H1 (cell line): ENCODE measurements at regions not wholly inside any gene's neighbourhood (a gene's known extent, or its start where the extent isn't known, plus 50 kb on each side); places are given as distances from the start of the nearest gene placed in this dataset.

Experiments
- CTCF ChIA-PET: fragments of 300-600 bp; sonication (Branson Sonifier 250); formaldehyde crosslinking; loops from one replicate; lab custom pipeline; 2021; ENCODE audit not compliant: partially characterized antibody; lab: Charles Lee
- POLR2A ChIA-PET: fragments of 300-600 bp; sonication (Branson Sonifier 250); formaldehyde crosslinking; loops from one replicate; lab custom pipeline; 2021; ENCODE audit warnings: inconsistent platforms; ENCODE audit not compliant: partially characterized antibody; lab: Charles Lee
- DNase-seq, 2 experiments: peaks; one replicate each; pipeline versions ENCODE4 v3.0.0 to v3.0.0-alpha.2; 2010 to 2022; ENCODE audit warnings: low spot score in 2 of 2, low read depth in 1 of 2, mixed read lengths in 1 of 2
- FAIRE-seq: peaks from 2 replicates; lab custom pipeline; 2011; peaks lifted over from hg19 to GRCh38; lab: Jason Lieb, UNC
- H2AFZ ChIP-seq: 2 replicates; pipeline ENCODE4 v1.8.1; 2012; ENCODE audit warnings: low read length, inconsistent platforms
- H2AK5ac ChIP-seq: 2 replicates; pipeline ENCODE4 v1.6.1; 2013; ENCODE audit warnings: low read depth, low read length
- H2BK120ac ChIP-seq: replicated peaks from 2 replicates; pipeline ENCODE3; 2013; ENCODE audit warnings: low read depth, low read length, inconsistent platforms
- H2BK12ac ChIP-seq: 2 replicates; pipeline ENCODE4 v1.6.1; 2013; ENCODE audit warnings: low read depth, low read length
- H2BK15ac ChIP-seq: 2 replicates; pipeline ENCODE4 v1.6.1; 2013; ENCODE audit warnings: low read length
- H2BK20ac ChIP-seq: 2 replicates; pipeline ENCODE4 v1.6.1; 2013; ENCODE audit warnings: low read length
- H2BK5ac ChIP-seq: 2 replicates; pipeline ENCODE4 v1.6.1; 2013; ENCODE audit warnings: low read depth, low read length
- H3K14ac ChIP-seq: 2 replicates; pipeline ENCODE4 v1.6.1; 2013; ENCODE audit warnings: inconsistent platforms; ENCODE audit not compliant: insufficient read length
- H3K18ac ChIP-seq: 2 replicates; pipeline ENCODE4 v1.6.1; 2013; ENCODE audit warnings: low read length; ENCODE audit errors: extremely low read depth
- H3K23ac ChIP-seq: 2 replicates; pipeline ENCODE4 v1.6.1; 2013; ENCODE audit warnings: inconsistent platforms; ENCODE audit not compliant: insufficient read length
- H3K23me2 ChIP-seq: 2 replicates; pipeline ENCODE4 v1.6.1; 2013; ENCODE audit warnings: low read depth, low read length
- H3K27ac ChIP-seq: 2 replicates; pipeline ENCODE4 v1.6.1; 2011; ENCODE audit warnings: low read depth, low read length, inconsistent platforms
- H3K27me3 ChIP-seq, 4 experiments: replicated peaks in 1 of 4; 1 replicate in 1 of 4; 2 replicates in 3 of 4; pipeline versions ENCODE4 v1.6.1 to v1.8.1; 2011 to 2013; ENCODE audit warnings: low read length in 3 of 4, mild to moderate bottlenecking in 3 of 4, inconsistent platforms in 2 of 4, mixed read lengths in 2 of 4, moderate library complexity in 1 of 4; ENCODE audit not compliant: control insufficient read depth in 3 of 4, insufficient read depth in 3 of 4; ENCODE audit errors: extremely low read depth in 1 of 4
- H3K36me3 ChIP-seq, 4 experiments: 2 replicates each; pipeline versions ENCODE4 v1.6.1 to v1.8.1; 2011 to 2013; ENCODE audit warnings: mild to moderate bottlenecking in 4 of 4, low read length in 3 of 4, moderate library complexity in 2 of 4, control low read depth in 1 of 4, inconsistent platforms in 1 of 4; ENCODE audit not compliant: insufficient read depth in 4 of 4, control insufficient read depth in 2 of 4
- H3K4ac ChIP-seq: replicated peaks from 2 replicates; pipeline ENCODE3; 2013; ENCODE audit warnings: low read length, low read depth, mixed read lengths, inconsistent platforms; ENCODE audit not compliant: insufficient read length
- H3K4me1 ChIP-seq, 4 experiments: replicated peaks in 1 of 4; 1 replicate in 1 of 4; 2 replicates in 3 of 4; pipeline versions ENCODE4 v1.6.1 to v1.8.1; 2011 to 2013; ENCODE audit warnings: low read length in 3 of 4, inconsistent platforms in 2 of 4, mixed read lengths in 1 of 4; ENCODE audit not compliant: insufficient read depth in 4 of 4, control insufficient read depth in 3 of 4
- H3K4me2 ChIP-seq, 2 experiments: 2 replicates each; pipeline versions ENCODE4 v1.6.1 to v1.8.1; 2011 to 2013; ENCODE audit warnings: low read depth in 2 of 2, low read length in 2 of 2, control low read depth in 1 of 2, inconsistent platforms in 1 of 2, mild to moderate bottlenecking in 1 of 2; ENCODE audit not compliant: insufficient read depth in 1 of 2
- H3K4me3 ChIP-seq, 4 experiments: fragments of 200-600, 300-600 bp in 1 of 4; sonication (generic), shearing (Covaris generic), sonication (Bioruptor Twin) in 1 of 4; 2 replicates each; pipeline versions ENCODE4 v1.5.1 to v1.8.1; 2011 to 2016; ENCODE audit warnings: low read length in 4 of 4, low read depth in 3 of 4, control low read depth in 2 of 4, inconsistent platforms in 2 of 4, mild to moderate bottlenecking in 2 of 4, mixed read lengths in 1 of 4, moderate library complexity in 1 of 4; ENCODE audit not compliant: insufficient read depth in 2 of 4; ENCODE audit errors: extremely low read depth in 1 of 4
- H3K56ac ChIP-seq: replicated peaks from 2 replicates; pipeline ENCODE3; 2013; ENCODE audit warnings: low read depth, mild to moderate bottlenecking, mixed read lengths, low read length, inconsistent platforms; ENCODE audit not compliant: insufficient read length
- H3K79me1 ChIP-seq: 2 replicates; pipeline ENCODE4 v1.6.1; 2013; ENCODE audit warnings: low read depth, low read length, control low read depth
- H3K79me2 ChIP-seq, 2 experiments: 2 replicates each; pipeline versions ENCODE4 v1.6.1 to v1.8.1; 2012 to 2013; ENCODE audit warnings: low read length in 2 of 2, mild to moderate bottlenecking in 2 of 2, inconsistent platforms in 1 of 2; ENCODE audit not compliant: insufficient read depth in 2 of 2, control insufficient read depth in 1 of 2
- H3K9ac ChIP-seq, 4 experiments: replicated peaks in 1 of 4; 1 replicate in 1 of 4; 2 replicates in 3 of 4; pipeline versions ENCODE4 v1.6.1 to v1.8.1; 2011 to 2013; ENCODE audit warnings: low read depth in 3 of 4, low read length in 3 of 4, control low read depth in 2 of 4, mild to moderate bottlenecking in 2 of 4, moderate library complexity in 2 of 4, inconsistent platforms in 1 of 4; ENCODE audit errors: extremely low read depth in 1 of 4
- H3K9me3 ChIP-seq, 2 experiments: 2 replicates each; pipeline versions ENCODE4 v1.6.1 to v1.8.1; 2012 to 2013; ENCODE audit warnings: mild to moderate bottlenecking in 2 of 2, moderate library complexity in 2 of 2, control low read depth in 1 of 2, inconsistent platforms in 1 of 2, low read depth in 1 of 2, low read length in 1 of 2, mixed read lengths in 1 of 2; ENCODE audit not compliant: insufficient read depth in 2 of 2
- H4K20me1 ChIP-seq, 2 experiments: replicated peaks in 1 of 2; 2 replicates each; pipeline versions ENCODE3 to v1.8.1; 2011 to 2013; ENCODE audit warnings: inconsistent platforms in 2 of 2, low read length in 2 of 2, mild to moderate bottlenecking in 1 of 2; ENCODE audit not compliant: insufficient read depth in 2 of 2, control insufficient read depth in 1 of 2
- H4K5ac ChIP-seq: 2 replicates; pipeline ENCODE4 v1.6.1; 2013; ENCODE audit warnings: low read length, low read depth, mixed read lengths, inconsistent platforms; ENCODE audit not compliant: insufficient read length
- H4K8ac ChIP-seq: 2 replicates; pipeline ENCODE4 v1.8.0; 2013; ENCODE audit warnings: mild to moderate bottlenecking, moderate library complexity, low read length, inconsistent platforms; ENCODE audit not compliant: insufficient read depth; ENCODE audit errors: extremely low read depth
- H4K91ac ChIP-seq: replicated peaks from 2 replicates; pipeline ENCODE3; 2013; ENCODE audit warnings: low read length, mixed read lengths, inconsistent platforms; ENCODE audit not compliant: insufficient read length
- CTBP2 ChIP-seq: IDR thresholded peaks from 2 replicates; pipeline ENCODE4 v1.7.0; 2011; ENCODE audit warnings: borderline replicate concordance, mild to moderate bottlenecking, moderate library complexity, mixed read lengths, low read length; ENCODE audit not compliant: insufficient read depth, insufficient read length
- EZH2 ChIP-seq: fragments of 200-600 bp; sonication (generic); IDR thresholded peaks from 2 replicates; pipeline ENCODE4 v1.7.1; 2012; ENCODE audit warnings: low read depth, mild to moderate bottlenecking, moderate library complexity, low read length, inconsistent platforms; ENCODE audit not compliant: severe bottlenecking
- FOSL1 ChIP-seq: IDR thresholded peaks from 2 replicates; pipeline ENCODE4 v1.6.1; 2011; ENCODE audit warnings: mild to moderate bottlenecking, low read depth, low read length, moderate library complexity; ENCODE audit not compliant: insufficient read depth
- JUND ChIP-seq: IDR thresholded peaks from 2 replicates; pipeline ENCODE4 v1.6.1; 2011; ENCODE audit warnings: mild to moderate bottlenecking, improper control_type of control experiment, low read length
- KDM1A ChIP-seq: fragments of 200-600, 300-600 bp; sonication (generic); IDR thresholded peaks from 2 replicates; pipeline ENCODE4 v1.7.1; 2016; ENCODE audit warnings: mild to moderate bottlenecking, low read length, borderline replicate concordance
- POLR2A ChIP-seq, 2 experiments: IDR thresholded peaks; 1 replicate in 1 of 2; 2 replicates in 1 of 2; pipeline ENCODE4 v1.6.1; 2011; ENCODE audit warnings: low read depth in 2 of 2, low read length in 2 of 2, mild to moderate bottlenecking in 2 of 2; ENCODE audit errors: control extremely low read depth in 1 of 2
- RFX5 ChIP-seq: IDR thresholded peaks from 2 replicates; pipeline ENCODE4 v1.6.1; 2011; ENCODE audit warnings: low read depth, low read length, improper control_type of control experiment, borderline replicate concordance
- SAP30 ChIP-seq: fragments of 300-600 bp; sonication (generic); IDR thresholded peaks from 2 replicates; pipeline ENCODE4 v1.7.1; 2012; ENCODE audit warnings: low read length, moderate library complexity, mild to moderate bottlenecking, inconsistent platforms; ENCODE audit not compliant: insufficient read depth, insufficient replicate concordance
- SP4 ChIP-seq: IDR thresholded peaks from 2 replicates; pipeline ENCODE4 v1.6.1; 2012; ENCODE audit warnings: low read length, inconsistent platforms
- WGBS, 2 experiments: shearing (Covaris generic) in 1 of 2; methylation state at CpG; one replicate each; pipeline versions ENCODE4 v1.1.6 to v1.1.7; 2013 to 2015; ENCODE audit warnings: low lambda C conversion rate in 2 of 2, mixed read lengths in 2 of 2, inconsistent platforms in 1 of 2, low coverage in 1 of 2, missing lambda C conversion rate in 1 of 2; ENCODE audit not compliant: insufficient replicate concordance in 2 of 2, insufficient coverage in 1 of 2, insufficient read length in 1 of 2; ENCODE audit errors: extremely low coverage in 1 of 2, missing lambda C conversion rate in 1 of 2; 5-methylcytosine and 5-hydroxymethylcytosine counted together
- TF ChIP-seq, protein P1 (sequence below): IDR thresholded peaks from 2 replicates; pipeline ENCODE4 v1.6.1; 2011; ENCODE audit warnings: low read length, improper control_type of control experiment
- TF ChIP-seq, protein P2 (sequence below), 3 experiments: IDR thresholded peaks; 1 replicate in 2 of 3; 2 replicates in 1 of 3; pipeline versions ENCODE4 v1.5.1 to v1.6.1; 2011; ENCODE audit warnings: low read length in 3 of 3, mild to moderate bottlenecking in 3 of 3, inconsistent platforms in 2 of 3, low read depth in 1 of 3, moderate library complexity in 1 of 3; ENCODE audit not compliant: insufficient read depth in 1 of 3; ENCODE audit errors: control extremely low read depth in 1 of 3

DNA sequence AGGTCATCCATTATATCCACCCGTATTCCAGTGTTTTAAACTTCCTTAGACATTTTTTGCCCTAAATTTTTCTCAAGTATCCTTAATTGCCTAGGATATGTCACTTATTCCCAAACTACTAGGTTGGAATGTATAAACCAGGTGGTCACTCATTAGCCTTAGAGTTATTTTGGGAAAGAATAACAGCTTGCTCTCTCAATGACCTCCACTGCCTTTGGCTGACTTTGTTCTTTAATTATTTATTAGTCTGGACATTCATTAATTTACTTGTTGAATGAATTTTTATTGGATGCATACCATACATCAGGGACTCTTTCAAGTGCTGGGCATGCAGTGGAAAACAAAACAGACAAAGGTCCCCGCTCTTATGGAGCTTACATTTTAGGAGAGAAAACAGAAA is 609.3 kb upstream of the IGFBP7 start:
- no peak overlapping the region for H2BK20ac ChIP-seq
- 28% methylated on average over 2 of the region's 2 CpGs; no CpG with 5 or more reads in 1 of the 2 experiments for WGBS, 2 experiments
- no peak overlapping the region for H3K14ac ChIP-seq
- H3K56ac ChIP-seq = no peak overlapping the region
- H3K18ac ChIP-seq = no peak overlapping the region
- no peak overlapping the region for H2AFZ ChIP-seq
- no peak overlapping the region for H3K4me2 ChIP-seq
- H2BK120ac ChIP-seq = no peak overlapping the region
- no peak overlapping the region for H2BK12ac ChIP-seq
- DNase-seq (no peak), FAIRE-seq (no peak)
- H3K27ac ChIP-seq = no peak overlapping the region
- H2BK15ac ChIP-seq = no peak overlapping the region
- no peaks in the 10 kb centered on the region for H3K4me1 ChIP-seq
- no peaks in the 10 kb centered on the region for H4K20me1 ChIP-seq
- H3K36me3 ChIP-seq = no peaks in the 10 kb centered on the region
- no peak overlapping the region for H3K4me3 ChIP-seq
- H2BK5ac ChIP-seq = no peak overlapping the region
- no peaks in the 10 kb centered on the region for H3K79me1 ChIP-seq
- H3K9ac ChIP-seq = no peak overlapping the region
- no peak overlapping the region for H4K91ac ChIP-seq
- H3K4ac ChIP-seq = no peak overlapping the region
- H4K5ac ChIP-seq = no peak overlapping the region
- H4K8ac ChIP-seq = no peak overlapping the region
- ChIA-PET CTCF (no interaction called here), POLR2A (no interaction called here)
- no peak overlapping the region for H2AK5ac ChIP-seq
- H3K23me2 ChIP-seq = no peaks in the 10 kb centered on the region
- no peak overlapping the region for H3K23ac ChIP-seq
- peaks cover 0 to under 1% of the 10 kb centered on the region in 2 experiments; a peak in 2 of 4 replicates for H3K9me3 ChIP-seq
- H3K27me3 ChIP-seq = no peaks in the 10 kb centered on the region
- H3K79me2 ChIP-seq = no peaks in the 10 kb centered on the region
- TF ChIP-seq RFX5 (no peak), EZH2 (no peak), CTBP2 (no peak), SAP30 (no peak), KDM1A (no peak), JUND (no peak), SP4 (no peak), FOSL1 (no peak), POLR2A (IDR thresholded peaks at IDR 0.05; ENCODE audit: control extremely low read depth in 1 of 2, low read depth in 2 of 2, low read length in 2 of 2) (no peak)
- TF ChIP-seq, protein P1, sequence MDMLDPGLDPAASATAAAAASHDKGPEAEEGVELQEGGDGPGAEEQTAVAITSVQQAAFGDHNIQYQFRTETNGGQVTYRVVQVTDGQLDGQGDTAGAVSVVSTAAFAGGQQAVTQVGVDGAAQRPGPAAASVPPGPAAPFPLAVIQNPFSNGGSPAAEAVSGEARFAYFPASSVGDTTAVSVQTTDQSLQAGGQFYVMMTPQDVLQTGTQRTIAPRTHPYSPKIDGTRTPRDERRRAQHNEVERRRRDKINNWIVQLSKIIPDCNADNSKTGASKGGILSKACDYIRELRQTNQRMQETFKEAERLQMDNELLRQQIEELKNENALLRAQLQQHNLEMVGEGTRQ = no peak
- TF ChIP-seq, protein P2, sequence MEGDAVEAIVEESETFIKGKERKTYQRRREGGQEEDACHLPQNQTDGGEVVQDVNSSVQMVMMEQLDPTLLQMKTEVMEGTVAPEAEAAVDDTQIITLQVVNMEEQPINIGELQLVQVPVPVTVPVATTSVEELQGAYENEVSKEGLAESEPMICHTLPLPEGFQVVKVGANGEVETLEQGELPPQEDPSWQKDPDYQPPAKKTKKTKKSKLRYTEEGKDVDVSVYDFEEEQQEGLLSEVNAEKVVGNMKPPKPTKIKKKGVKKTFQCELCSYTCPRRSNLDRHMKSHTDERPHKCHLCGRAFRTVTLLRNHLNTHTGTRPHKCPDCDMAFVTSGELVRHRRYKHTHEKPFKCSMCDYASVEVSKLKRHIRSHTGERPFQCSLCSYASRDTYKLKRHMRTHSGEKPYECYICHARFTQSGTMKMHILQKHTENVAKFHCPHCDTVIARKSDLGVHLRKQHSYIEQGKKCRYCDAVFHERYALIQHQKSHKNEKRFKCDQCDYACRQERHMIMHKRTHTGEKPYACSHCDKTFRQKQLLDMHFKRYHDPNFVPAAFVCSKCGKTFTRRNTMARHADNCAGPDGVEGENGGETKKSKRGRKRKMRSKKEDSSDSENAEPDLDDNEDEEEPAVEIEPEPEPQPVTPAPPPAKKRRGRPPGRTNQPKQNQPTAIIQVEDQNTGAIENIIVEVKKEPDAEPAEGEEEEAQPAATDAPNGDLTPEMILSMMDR (IDR thresholded peaks at IDR 0.05; ENCODE audit: control extremely low read depth in 1 of 3, insufficient read depth in 1 of 3, low read depth in 1 of 3, low read length in 3 of 3) = no peak
